GDM1 (cell line): ENCODE measurements at regions not wholly inside any gene's neighbourhood (a gene's known extent, or its start where the extent isn't known, plus 50 kb on each side); places are given as distances from the start of the nearest gene placed in this dataset.

Source experiments
- DNase-seq: peaks from one replicate; lab custom pipeline; 2025; lab: John Stamatoyannopoulos, UW

DNA sequence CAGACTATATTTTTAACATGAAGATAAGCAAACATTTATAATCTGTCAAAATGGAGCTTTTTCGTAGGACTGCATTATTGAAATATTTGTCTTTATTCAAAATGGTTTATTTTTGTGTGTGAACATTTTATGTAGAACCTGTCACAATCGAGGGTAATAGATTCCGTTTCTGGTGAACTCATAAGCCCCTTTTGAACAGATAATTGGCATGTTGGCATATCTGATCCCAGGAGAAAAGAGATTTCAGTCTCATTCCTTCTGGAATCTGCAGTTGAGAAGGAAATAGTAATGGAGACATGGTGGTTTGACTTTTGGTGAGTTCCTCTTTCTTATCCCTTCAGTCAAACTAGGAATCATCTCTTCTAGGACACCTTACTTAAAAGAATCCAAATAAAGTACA, 427.9 kb upstream of the B3GALT2 start:
- DNase-seq: no peak

DNA sequence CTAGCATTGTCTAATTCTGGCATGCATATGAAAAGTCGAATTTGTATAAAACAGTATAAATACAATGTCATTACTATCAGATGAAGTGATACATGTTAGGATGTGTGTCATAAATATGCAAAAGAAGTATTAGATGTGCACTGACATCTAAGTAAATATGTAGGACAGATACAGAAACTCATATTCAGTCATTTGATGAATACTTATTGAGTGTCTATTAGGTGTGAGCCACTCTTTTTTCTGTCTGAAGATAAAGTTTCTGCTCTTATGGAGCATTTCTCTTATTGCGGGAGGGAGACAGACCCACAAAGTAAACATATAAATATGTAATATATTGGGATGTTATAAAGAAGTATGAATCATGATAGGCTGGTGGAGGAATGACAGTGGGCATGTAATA, 426.6 kb upstream of the B3GALT2 start:
- DNase-seq: no peak

DNA sequence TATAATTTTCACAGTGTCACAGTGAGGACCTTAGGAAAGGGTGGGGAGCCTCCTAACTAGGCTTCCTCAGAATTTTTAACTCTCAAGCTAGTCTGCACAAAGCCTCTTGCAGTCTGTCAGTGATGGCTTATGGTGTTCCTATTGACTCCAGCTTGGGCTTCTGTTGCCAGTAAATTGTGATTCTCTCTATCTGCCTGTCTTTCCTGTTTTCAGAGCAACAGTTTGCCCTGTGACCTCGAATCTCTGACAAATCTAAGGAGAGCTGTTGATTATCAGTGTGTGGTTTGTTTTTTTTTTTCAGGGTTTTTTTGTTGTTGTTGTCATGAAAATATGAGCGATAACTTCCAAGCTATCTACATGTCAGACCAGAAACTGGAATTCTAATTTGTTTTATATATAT, 423.2 kb upstream of the B3GALT2 start:
- no peak for DNase-seq

DNA sequence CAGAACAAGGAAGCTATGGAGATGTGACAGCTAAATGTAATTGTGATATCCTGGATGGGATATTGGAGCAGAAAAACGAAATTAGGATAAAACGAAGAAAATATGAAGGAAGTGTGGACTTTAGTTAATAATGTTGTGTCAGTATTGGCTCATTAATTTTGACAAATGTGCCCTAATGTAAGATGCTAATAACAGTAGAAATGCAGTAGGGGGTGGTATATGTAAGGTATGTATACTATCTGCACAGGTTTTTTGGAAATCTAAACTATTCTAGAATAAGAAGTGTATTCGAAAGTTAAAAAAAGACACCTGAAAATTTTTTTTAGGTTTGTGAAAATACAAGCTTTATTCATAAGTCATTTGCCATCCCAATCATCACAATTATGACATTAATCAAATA, 421.4 kb upstream of the B3GALT2 start:
- no peak for DNase-seq

DNA sequence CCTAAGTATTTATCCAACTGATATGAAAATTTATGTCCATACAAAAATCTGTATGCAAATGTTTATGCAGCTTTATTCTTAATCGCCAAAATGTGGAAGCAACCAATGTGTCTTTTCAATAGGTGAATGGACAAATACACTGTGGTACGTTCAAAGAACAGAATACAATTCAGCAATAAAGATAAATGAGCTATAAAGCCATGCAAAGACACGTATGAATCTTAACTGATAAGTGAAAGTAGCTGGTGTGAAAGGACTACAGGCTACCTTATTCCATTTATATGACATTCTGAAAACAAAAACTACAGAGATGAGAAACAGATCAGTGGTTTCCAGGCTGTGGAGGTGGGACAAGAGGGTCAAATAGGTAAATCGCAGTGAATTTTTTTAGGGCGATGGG, 419.6 kb upstream of the B3GALT2 start:
- DNase-seq: no peak

DNA sequence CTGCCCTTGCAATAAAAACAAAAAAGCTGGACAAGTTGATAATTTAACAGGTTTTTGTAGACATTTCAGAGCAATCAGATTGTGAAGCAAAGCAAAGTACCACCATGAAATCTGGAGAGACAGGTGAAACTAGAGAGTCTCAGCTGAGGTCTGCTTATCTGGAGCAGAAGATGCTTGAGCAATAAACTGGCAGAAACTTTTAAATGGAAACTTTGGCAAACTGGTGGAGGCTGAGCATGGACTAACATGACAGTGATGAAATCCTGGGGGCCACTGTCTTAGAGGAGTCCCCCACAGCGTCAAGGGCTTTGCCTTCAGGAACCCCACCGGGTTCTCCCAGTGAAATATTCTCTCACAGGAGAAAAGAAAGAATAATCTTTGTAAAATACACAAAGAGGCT, 416.3 kb upstream of the B3GALT2 start:
- no peak for DNase-seq

DNA sequence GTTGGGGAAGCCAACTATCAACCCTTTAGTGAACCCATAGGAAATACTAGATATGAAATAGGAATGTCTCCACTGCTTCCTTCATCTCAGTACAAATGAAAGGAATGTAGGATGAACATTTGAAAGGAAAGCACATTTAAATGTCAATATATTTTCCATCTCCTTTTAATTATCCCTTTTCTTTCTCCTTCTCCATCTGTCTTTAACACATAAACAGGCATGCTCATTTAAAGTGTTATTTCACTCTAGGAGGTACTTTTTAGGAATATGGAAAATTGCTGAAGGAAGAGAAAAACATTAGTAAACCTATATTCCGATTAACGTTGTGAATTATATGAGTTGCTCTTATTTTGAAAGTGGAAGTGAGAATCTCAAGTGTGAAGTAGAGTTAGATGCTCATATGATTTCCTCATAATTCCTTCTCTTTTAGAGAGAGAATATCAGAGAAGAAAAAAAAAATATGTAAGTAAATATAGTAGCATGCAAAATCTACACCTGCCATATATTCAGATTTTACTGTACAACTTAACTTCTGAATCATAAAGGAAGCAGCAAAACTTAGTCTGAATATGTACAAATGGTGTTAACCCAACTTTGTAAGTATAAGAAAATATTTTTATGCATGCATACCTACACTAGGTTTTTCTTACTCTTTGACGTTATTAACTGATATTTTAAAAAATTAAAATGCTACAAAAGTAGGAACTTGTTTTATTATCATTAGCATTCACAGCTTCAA, 406.9 kb upstream of the B3GALT2 start:
- DNase-seq: no peak

DNA sequence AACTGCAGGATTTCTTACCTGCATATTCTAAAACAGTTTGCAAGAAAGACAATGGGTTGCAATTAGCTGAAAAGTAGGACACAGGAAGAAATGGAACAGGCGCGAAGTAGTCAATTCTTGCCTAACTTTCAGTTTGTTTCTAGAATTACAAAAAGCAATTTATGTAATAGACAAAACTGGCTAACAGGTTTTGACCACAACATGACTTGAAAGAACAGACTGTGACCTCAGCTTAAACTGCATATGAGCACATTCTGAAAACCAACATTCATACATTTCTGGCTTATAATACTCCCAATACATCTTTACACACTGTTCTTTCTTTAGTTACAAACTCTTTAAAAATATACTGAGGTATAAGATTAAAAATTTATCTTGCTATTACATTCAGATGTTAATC, 405.9 kb upstream of the B3GALT2 start:
- DNase-seq: no peak

DNA sequence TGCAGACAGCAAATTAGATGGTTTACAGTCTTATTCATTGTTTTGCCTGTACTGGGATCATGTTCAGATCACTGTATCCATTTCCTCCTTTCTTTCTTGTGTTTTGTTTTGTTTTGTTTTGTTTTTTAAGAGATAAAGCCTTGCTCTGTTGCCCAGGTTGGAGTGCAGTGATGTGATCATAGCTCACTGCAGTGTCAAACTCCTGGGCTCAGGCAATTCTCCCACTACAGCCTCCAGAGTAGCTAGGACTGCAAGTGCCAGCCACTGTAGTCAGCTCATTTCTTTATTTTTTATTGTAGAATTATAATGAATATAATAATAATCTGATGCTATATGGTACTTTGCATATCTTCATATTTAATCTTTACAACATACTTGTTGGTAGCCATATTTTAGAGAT, 403.7 kb upstream of the B3GALT2 start:
- DNase-seq: no peak

DNA sequence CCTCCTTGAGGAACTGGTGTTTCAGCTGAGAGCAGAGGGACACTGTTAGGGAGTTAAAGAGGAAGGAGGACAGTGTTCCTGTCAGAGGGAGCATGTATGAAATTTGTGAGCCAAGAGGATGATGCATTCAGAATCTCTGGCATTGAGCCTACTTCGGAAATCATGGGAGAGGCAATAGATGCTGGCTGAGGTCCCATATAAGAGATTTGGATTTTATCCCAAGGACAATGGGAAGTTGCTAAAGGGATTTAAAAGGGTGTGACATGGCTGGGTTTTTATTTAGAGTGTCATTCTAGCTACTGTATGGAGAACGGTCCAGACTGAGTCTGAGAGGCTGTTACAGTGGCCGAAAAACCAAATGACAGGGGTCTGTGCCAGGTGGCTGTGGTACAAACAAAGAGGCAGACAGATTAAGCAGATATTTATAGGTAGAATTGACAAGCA, 403.2 kb upstream of the B3GALT2 start:
- DNase-seq: no peak

DNA sequence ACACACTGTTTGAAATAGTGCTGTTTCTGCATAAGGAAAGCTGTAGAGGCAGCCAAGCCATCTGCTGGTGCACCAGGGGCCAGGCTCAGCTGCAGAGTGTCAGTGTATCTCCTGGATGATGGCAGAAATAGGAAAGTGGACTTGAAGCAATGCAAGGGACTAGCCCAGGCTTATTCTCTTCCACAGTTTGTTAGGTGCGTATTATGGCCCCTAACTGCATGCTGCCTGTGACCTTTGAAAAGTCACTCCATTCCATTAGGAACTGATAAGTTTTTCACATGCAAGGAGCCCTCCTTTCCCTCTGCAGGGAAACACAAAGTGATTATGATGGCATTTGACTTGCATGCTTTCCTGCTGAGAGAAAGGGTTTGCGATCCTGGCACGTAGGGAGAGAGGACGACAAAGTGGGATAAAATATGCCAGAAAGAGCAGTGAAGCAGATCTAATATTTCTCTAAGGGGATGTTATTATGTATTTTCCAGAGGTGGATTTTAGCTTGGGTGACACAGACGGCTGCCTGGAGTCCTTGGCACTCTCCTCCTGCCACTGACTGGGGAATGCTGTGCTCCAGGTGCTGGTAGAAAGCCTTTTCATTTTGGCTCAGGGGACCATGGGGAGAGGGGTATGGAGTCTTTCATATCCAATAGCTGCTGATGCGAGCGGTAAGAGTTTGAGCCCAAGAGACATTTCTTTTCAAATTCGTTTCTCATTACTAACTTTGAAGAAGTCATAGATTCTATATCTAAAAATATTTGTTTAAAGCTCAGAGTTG, 402.1 kb upstream of the B3GALT2 start:
- DNase-seq: no peak

DNA sequence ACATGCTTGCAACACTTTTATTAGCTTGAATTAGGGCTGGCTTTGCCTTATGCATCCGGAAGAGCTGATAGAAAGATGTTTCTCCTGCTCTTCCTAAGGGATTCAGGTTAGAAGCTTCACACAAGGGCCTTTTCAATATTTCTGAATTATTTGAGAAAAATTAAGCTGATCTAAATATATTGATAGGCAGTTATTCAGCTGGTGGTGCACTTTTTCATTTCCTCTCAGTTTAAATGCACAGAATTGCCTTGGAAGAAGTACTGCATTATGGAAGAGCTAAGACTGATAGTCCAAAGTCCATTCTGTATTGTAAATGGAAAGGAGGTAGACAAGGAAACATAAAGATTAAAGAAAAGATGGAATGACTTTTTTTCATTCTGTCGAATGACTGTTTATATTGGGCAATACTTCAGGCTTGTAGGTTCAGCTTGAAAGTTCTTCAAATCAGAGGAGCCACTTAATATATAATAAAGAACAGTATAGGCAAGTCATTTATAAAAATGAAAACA, 398.4 kb upstream of the B3GALT2 start:
- DNase-seq: no peak

DNA sequence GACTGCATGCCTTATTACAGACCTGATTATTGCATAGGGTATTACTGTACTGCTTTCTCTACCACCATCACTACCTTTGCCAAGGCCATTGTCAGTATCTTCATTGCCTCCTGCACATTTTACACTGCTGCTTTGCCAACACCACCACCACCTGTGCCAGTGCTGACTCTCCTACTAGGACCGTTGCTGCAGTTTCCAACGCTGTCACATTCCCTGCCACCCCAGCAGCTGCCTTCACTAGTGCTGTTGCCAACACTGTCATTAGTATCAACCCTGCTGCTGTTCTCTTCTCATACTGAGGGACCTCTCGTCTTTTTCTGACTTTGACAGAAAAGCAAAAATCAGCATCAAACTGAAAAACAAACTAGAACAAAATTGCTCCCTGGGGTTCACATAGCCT, 394.9 kb upstream of the B3GALT2 start:
- DNase-seq: no peak

DNA sequence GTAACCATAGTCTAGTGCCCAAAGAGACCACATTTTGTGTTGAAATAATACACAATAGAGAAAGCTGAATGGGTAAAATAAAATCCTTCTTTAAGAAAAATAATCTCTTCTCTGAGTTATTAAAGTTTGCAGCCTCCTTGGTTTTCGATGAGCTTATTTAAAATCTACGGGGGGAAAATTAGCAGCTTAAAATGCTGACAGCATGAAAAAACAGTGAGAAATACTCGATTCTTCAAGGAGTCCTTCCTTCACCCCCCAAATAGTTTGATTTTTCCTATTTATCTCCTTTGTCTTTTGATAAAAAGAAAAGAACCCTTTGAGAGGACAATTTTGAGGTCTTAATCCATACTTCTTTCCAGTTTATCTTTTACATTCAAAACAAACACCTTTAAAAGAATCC, 394.0 kb upstream of the B3GALT2 start:
- DNase-seq: no peak

DNA sequence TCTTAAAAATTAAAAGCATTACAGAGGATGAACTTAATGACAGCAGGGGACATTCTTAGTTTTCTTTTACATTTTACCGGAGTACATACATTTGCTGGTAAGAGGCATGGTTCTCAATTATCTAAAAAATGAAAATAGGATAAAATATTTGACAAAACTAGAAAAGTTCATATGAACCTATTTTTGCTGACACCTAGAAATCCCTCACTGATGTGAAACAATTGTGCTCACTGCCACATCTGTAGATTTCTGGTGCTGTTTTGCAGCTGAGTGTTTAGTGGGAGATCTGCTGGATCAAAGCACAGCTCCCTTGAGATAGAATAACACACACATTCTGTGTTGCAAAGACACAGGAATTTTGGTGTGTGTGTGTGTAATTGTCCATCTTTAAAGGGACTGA, 392.9 kb upstream of the B3GALT2 start:
- DNase-seq: no peak

DNA sequence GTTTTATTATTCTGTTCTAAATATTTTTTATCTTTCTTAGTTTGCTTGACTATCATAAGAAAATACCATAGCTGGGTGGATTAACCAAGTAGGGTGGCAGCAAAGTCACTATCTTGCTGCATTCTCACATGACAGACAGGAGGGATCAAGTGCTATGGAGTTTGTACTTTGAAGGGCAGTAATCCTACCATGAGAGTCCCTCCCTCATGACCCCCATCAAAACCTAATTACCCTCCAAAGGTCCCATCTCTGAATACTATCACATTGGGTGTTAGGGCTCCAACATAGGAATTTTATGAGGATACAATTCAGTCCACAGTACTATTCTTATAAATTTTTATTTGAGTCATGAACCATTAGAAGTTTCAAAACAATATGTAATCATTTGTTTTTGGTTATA, 388.5 kb upstream of the B3GALT2 start:
- DNase-seq: no peak

DNA sequence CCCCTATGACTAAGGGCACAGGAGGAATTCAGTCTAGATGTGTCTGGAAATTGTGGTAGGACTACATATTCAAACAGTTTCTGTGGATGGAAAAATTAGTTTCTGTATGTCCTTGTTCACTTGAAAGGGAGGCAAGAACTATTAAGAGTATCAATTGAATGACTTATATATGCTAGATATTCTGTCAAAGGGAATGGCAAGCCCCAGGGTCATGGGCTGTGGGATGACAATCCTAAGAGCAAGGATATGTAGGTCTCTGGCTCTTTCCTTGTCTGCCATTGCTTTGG, 383.5 kb upstream of the B3GALT2 start:
- no peak for DNase-seq

DNA sequence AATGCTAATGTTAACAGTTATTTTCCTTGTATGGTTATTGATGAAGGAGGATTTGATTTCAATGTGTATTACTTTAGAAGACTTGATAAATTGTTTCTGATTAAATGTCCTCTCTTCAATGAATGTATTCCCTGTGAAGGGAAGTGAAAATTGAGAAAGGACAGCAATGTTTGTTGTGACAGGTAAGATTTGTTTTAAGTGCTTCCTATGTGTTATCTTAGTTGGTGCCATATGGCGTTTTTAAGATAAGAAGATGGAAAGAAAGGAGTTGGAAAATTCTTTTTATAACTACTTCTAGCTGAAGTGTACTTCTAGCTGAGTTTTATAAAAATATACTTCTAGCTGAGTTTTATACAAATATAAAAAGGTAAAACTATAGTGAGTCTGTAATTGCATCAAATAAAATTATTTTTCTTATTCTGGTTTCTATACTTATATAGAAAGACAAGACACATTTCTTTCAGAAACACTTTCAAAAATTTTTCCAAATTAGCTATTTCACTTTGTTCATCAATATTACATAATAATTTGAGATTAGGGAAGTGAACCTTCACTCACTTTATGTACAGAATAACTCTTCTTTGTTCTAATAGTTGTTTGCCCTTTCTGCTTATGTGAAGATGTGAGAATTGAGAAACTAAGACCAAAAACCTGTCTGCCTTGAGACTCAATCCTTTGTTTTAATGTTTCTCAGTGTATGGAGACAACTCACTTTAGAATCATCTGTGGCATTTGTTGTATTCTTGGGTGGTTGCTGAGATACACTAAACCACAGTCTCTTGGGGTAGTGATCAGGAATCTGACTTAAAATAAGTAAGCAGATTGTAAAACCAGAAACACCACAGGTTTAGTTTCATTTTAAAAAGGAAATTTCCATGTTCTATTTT, 382.9 kb upstream of the B3GALT2 start:
- no peak for DNase-seq

DNA sequence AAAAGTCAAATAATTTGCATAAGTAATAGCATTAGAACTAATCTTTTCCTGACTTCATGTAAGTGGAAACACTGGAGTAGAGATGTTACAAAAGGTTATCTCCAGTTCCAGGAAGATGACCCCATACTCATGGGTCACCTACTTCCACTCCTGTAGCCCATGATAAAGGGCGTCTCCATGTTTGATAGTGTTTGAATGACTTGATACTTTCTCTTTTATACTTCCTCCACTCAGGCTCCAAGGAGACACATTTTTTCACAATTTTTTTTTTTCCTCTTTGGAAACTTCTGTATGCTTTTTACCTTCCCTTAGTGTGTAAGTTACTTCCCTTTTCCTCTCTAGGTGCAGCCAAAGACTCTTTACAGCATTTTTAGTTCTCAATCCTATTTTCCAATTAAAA, 382.1 kb upstream of the B3GALT2 start:
- no peak for DNase-seq

DNA sequence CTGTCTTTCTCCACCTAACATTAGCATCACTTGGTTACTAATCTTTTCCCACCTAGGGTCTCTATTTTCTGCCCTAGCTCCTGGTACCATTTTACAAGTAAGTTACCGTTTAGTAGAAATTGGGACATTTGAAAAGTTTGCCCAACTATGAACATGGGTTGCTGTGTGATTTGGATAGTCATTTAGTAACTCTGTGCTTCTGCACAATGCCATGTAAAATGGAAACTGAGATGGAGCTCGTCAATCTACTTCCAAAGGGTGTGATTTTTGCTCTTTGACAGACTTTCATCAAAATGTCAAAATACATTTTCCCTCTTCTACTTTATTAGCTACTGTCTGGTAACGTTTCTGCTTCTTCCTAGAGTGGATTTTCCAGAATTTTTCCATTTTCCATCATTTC, 381.5 kb upstream of the B3GALT2 start:
- no peak for DNase-seq

DNA sequence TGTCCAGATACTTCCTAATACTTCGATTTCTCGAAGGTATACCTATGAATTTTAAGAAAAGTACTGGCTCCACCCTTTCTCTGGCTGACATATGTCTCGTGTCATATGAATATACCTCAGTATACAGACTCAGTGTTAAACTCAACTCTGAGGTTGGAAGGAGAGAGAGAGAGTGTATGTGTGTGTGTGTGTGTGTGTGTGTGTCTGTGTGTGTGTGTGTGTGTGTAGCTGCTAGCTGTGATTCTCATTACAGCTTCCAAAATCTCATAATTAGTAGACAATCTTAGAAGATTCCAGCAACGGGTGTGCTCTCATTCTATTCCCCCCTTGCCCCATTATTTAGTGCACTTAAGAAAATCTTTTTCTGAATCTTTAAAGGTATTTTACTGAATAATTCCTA, 380.3 kb upstream of the B3GALT2 start:
- no peak for DNase-seq

DNA sequence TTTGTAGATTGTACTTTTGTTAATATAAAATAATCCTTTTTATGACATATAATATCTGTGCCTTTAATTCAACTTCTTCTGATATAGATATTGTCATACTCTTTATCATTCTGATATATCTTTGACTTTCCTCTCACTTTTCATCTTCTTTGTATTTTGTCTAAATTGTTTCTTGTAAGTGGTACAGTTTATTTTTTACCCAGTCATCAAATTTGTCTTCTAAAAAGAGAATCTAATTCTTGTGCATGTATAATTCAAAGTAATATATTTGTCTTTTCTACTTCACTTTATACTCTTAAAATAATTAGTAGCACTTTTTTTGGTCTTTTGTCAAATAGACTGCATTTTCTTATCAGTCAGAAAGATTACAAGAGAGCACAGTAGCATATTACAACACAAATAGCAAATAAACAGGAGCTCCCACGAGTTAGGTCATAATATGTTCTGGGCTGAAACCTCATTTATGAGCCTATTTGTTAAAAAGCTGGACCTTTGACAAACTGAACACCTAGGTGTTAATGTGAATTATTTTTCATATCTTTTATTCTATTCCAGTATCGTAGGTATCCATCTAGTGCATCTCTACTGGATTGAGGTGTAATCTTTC, 379.7 kb upstream of the B3GALT2 start:
- DNase-seq: no peak
